ENCODE measurements at regions not wholly inside any gene's neighbourhood (a gene's known extent, or its start where the extent isn't known, plus 50 kb on each side); places are given as distances from the start of the nearest gene placed in this dataset.

GRCh38 chr4:136748165-136748564 is 784.1 kb downstream of the PCDH18 start:
- DNase-seq, result no peak

- DNase-seq, result no peak
These were observed 789.1 kb downstream of the PCDH18 start for GRCh38 chr4:136743238-136743637.

- DNase-seq, result no peak
These were observed 790.0 kb downstream of the PCDH18 start for GRCh38 chr4:136742333-136742732.

- no peak for DNase-seq
These were observed 790.8 kb downstream of the PCDH18 start for GRCh38 chr4:136741468-136741867.

- DNase-seq, result no peak
These were observed 792.0 kb downstream of the PCDH18 start for GRCh38 chr4:136740326-136740725.

GRCh38 chr4:136737066-136737465 is 795.2 kb downstream of the PCDH18 start:
- DNase-seq, result no peak

GRCh38 chr4:136731025-136731424 is 801.3 kb downstream of the PCDH18 start:
- no peak for DNase-seq

GRCh38 chr4:136725286-136726081 is 806.8 kb downstream of the PCDH18 start:
- no peak for DNase-seq

GRCh38 chr4:136713140-136713539 is 819.2 kb downstream of the PCDH18 start:
- DNase-seq, result no peak

GRCh38 chr4:136709897-136710296 is 822.4 kb downstream of the PCDH18 start:
- no peak for DNase-seq

- no peak for DNase-seq
These were observed 825.4 kb downstream of the PCDH18 start for GRCh38 chr4:136706942-136707341.

GRCh38 chr4:136699905-136700304 is 832.4 kb downstream of the PCDH18 start:
- DNase-seq, result no peak

- no peak for DNase-seq
These were observed 840.7 kb downstream of the PCDH18 start for GRCh38 chr4:136691607-136692006.

- DNase-seq, result no peak
These were observed 841.9 kb downstream of the PCDH18 start for GRCh38 chr4:136690360-136690759.

- no peak for DNase-seq
These were observed 844.7 kb downstream of the PCDH18 start for GRCh38 chr4:136687596-136687995.

GRCh38 chr4:136687118-136687517 is 845.2 kb downstream of the PCDH18 start:
- DNase-seq, result no peak

GRCh38 chr4:136680761-136681160 is 851.5 kb downstream of the PCDH18 start:
- DNase-seq, result no peak

- no peak for DNase-seq
These were observed 852.0 kb downstream of the PCDH18 start for GRCh38 chr4:136680271-136680670.

- DNase-seq, result no peak
These were observed 862.0 kb downstream of the PCDH18 start for GRCh38 chr4:136670265-136670664.

GRCh38 chr4:136664988-136665387 is 867.3 kb downstream of the PCDH18 start:
- no peak for DNase-seq

GRCh38 chr4:136662539-136662938 is 869.8 kb downstream of the PCDH18 start:
- no peak for DNase-seq

- no peak for DNase-seq
These were observed 878.5 kb downstream of the PCDH18 start for GRCh38 chr4:136653640-136654406.

- no peak for DNase-seq
These were observed 880.4 kb downstream of the PCDH18 start for GRCh38 chr4:136651932-136652331.

GRCh38 chr4:136651278-136651667 is 881.0 kb downstream of the PCDH18 start:
- no peak for DNase-seq

All from SHP77 (cell line).